ENCODE measurements at regions not wholly inside any gene's neighbourhood (a gene's known extent, or its start where the extent isn't known, plus 50 kb on each side); places are given as distances from the start of the nearest gene placed in this dataset.

- CTCF ChIA-PET, result no interaction called here
Measured at GRCh38 chr13:44807449-44808034, 181.7 kb downstream of the NUFIP1 start.

GRCh38 chr13:44806826-44807225 lies 182.4 kb downstream of the NUFIP1 start:
- Mint-ChIP-seq H3K9me3 (peaks cover 0 to 4% (median 0%) of the 10 kb centered on the region in 11 donors), H3K4me3 (no peak overlapping the region), H3K27me3 (peaks cover 0 to 7% (median 2%) of the 10 kb centered on the region in 5 donors), H3K27ac (no peak overlapping the region), H3K36me3 (no peaks in the 10 kb centered on the region), H3K4me1 (no peaks in the 10 kb centered on the region)
- no peaks in the 10 kb centered on the region for H3K36me3 ChIP-seq (ENCODE audit: control insufficient read depth in 2 of 3, insufficient read depth in 3 of 3, low read length in 3 of 3)
- ChIA-PET POLR2A (no interaction called here), CTCF (no interaction called here)
- H3K4me1 ChIP-seq (ENCODE audit: control insufficient read depth in 2 of 2, insufficient read depth in 2 of 2, low read length in 2 of 2), result no peaks in the 10 kb centered on the region
- ATAC-seq, result no peak
- H3K27me3 ChIP-seq (ENCODE audit: control insufficient read depth in 2 of 2, insufficient read depth in 2 of 2, low read length in 2 of 2), result no peaks in the 10 kb centered on the region
- H3K9me3 ChIP-seq (ENCODE audit: control insufficient read depth in 2 of 3, low read length in 3 of 3), result no peaks in the 10 kb centered on the region
- DNase-seq, result no peak
- no peak overlapping the region for H3K4me3 ChIP-seq (ENCODE audit: low read length)
- intact Hi-C loops (cut with micrococcal nuclease), result no loop called here
- H3K27ac ChIP-seq (ENCODE audit: low read depth, low read length), result no peak overlapping the region

More at GRCh38 chr13:44807449-44808034, 181.7 kb downstream of the NUFIP1 start:
- intact Hi-C loops (cut with micrococcal nuclease), result no loop called here
- Histone ChIP-seq H3K36me3 (ENCODE audit: control insufficient read depth in 2 of 3, insufficient read depth in 3 of 3, low read length in 3 of 3) (no peaks in the 10 kb centered on the region), H3K9me3 (ENCODE audit: control insufficient read depth in 2 of 3, low read length in 3 of 3) (no peaks in the 10 kb centered on the region), H3K4me1 (ENCODE audit: control insufficient read depth in 2 of 2, insufficient read depth in 2 of 2, low read length in 2 of 2) (no peaks in the 10 kb centered on the region), H3K27ac (ENCODE audit: low read depth, low read length) (no peak overlapping the region), H3K27me3 (ENCODE audit: control insufficient read depth in 2 of 2, insufficient read depth in 2 of 2, low read length in 2 of 2) (no peaks in the 10 kb centered on the region), H3K4me3 (ENCODE audit: low read length) (no peak overlapping the region)
- Mint-ChIP-seq H3K36me3 (no peaks in the 10 kb centered on the region), H3K27ac (no peak overlapping the region), H3K9me3 (peaks cover 0 to 4% (median 0%) of the 10 kb centered on the region in 11 donors), H3K4me3 (no peak overlapping the region), H3K27me3 (peaks cover 0 to 7% (median 4%) of the 10 kb centered on the region in 5 donors), H3K4me1 (peaks cover 0 to 2% (median 0%) of the 10 kb centered on the region in 7 donors)
- DNase-seq, result no peak
- no peak for ATAC-seq
- POLR2A ChIA-PET, result no interaction called here

- POLR2A ChIA-PET, result no interaction called here
- ATAC-seq (no peak), DNase-seq (no peak)
- Histone ChIP-seq H3K9me3 (ENCODE audit: control insufficient read depth in 2 of 3, low read length in 3 of 3) (no peaks in the 10 kb centered on the region), H3K4me3 (ENCODE audit: low read length) (no peak overlapping the region), H3K27ac (ENCODE audit: low read depth, low read length) (no peak overlapping the region), H3K36me3 (ENCODE audit: control insufficient read depth in 2 of 3, insufficient read depth in 3 of 3, low read length in 3 of 3) (no peaks in the 10 kb centered on the region), H3K27me3 (ENCODE audit: control insufficient read depth in 2 of 2, insufficient read depth in 2 of 2, low read length in 2 of 2) (no peaks in the 10 kb centered on the region), H3K4me1 (ENCODE audit: control insufficient read depth in 2 of 2, insufficient read depth in 2 of 2, low read length in 2 of 2) (no peaks in the 10 kb centered on the region)
- H3K27me3 Mint-ChIP-seq, result peaks cover 0 to 7% (median 0%) of the 10 kb centered on the region in 5 donors
- intact Hi-C loops (cut with micrococcal nuclease), result no loop called here
- H3K4me1 Mint-ChIP-seq, result no peaks in the 10 kb centered on the region
- no peak overlapping the region for H3K4me3 Mint-ChIP-seq
- H3K27ac Mint-ChIP-seq, result no peak overlapping the region
- no peaks in the 10 kb centered on the region for H3K36me3 Mint-ChIP-seq
- CTCF ChIA-PET, result no interaction called here
- peaks cover 0 to 4% (median 0%) of the 10 kb centered on the region in 11 donors for H3K9me3 Mint-ChIP-seq
Measured at GRCh38 chr13:44805585-44805984, 183.7 kb downstream of the NUFIP1 start.

- Histone ChIP-seq H3K4me3 (ENCODE audit: low read length) (no peak overlapping the region), H3K36me3 (ENCODE audit: control insufficient read depth in 2 of 3, insufficient read depth in 3 of 3, low read length in 3 of 3) (no peaks in the 10 kb centered on the region), H3K4me1 (ENCODE audit: control insufficient read depth in 2 of 2, insufficient read depth in 2 of 2, low read length in 2 of 2) (no peaks in the 10 kb centered on the region), H3K9me3 (ENCODE audit: control insufficient read depth in 2 of 3, low read length in 3 of 3) (no peaks in the 10 kb centered on the region), H3K27me3 (ENCODE audit: control insufficient read depth in 2 of 2, insufficient read depth in 2 of 2, low read length in 2 of 2) (no peaks in the 10 kb centered on the region), H3K27ac (ENCODE audit: low read depth, low read length) (no peak overlapping the region)
- Mint-ChIP-seq H3K36me3 (no peaks in the 10 kb centered on the region), H3K27me3 (peaks cover 0 to 7% (median 0%) of the 10 kb centered on the region in 5 donors), H3K4me3 (no peak overlapping the region), H3K27ac (no peak overlapping the region), H3K4me1 (no peaks in the 10 kb centered on the region), H3K9me3 (peaks cover 0 to 4% (median 0%) of the 10 kb centered on the region in 11 donors)
- ChIA-PET POLR2A (no interaction called here), CTCF (interaction anchor here (0.7 kb wide), 1 partner anchor 13 kb away, joined by 3 read pairs; no protein-coding TSS in a partner anchor)
- ATAC-seq (no peak), DNase-seq (no peak)
- intact Hi-C loops (cut with micrococcal nuclease), result no loop called here
Measured at GRCh38 chr13:44803390-44803789, 185.9 kb downstream of the NUFIP1 start.

- intact Hi-C loops (cut with micrococcal nuclease), result no loop called here
- H3K27ac Mint-ChIP-seq, result no peak overlapping the region
- H3K27me3 Mint-ChIP-seq, result peaks cover 0 to 7% (median 0%) of the 10 kb centered on the region in 5 donors
- no peak for DNase-seq
- no peaks in the 10 kb centered on the region for H3K36me3 Mint-ChIP-seq
- H3K4me1 ChIP-seq (ENCODE audit: control insufficient read depth in 2 of 2, insufficient read depth in 2 of 2, low read length in 2 of 2), result no peaks in the 10 kb centered on the region
- no peak overlapping the region for H3K4me3 ChIP-seq (ENCODE audit: low read length)
- no peak for ATAC-seq
- H3K4me1 Mint-ChIP-seq, result no peaks in the 10 kb centered on the region
- peaks cover 0 to 4% (median 0%) of the 10 kb centered on the region in 11 donors for H3K9me3 Mint-ChIP-seq
- H3K27me3 ChIP-seq (ENCODE audit: control insufficient read depth in 2 of 2, insufficient read depth in 2 of 2, low read length in 2 of 2), result no peaks in the 10 kb centered on the region
- no peaks in the 10 kb centered on the region for H3K36me3 ChIP-seq (ENCODE audit: control insufficient read depth in 2 of 3, insufficient read depth in 3 of 3, low read length in 3 of 3)
- no peak overlapping the region for H3K4me3 Mint-ChIP-seq
- H3K27ac ChIP-seq (ENCODE audit: low read depth, low read length), result no peak overlapping the region
- ChIA-PET POLR2A (no interaction called here), CTCF (no interaction called here)
- no peaks in the 10 kb centered on the region for H3K9me3 ChIP-seq (ENCODE audit: control insufficient read depth in 2 of 3, low read length in 3 of 3)
Measured at GRCh38 chr13:44802491-44802890, 186.8 kb downstream of the NUFIP1 start.

DNA sequence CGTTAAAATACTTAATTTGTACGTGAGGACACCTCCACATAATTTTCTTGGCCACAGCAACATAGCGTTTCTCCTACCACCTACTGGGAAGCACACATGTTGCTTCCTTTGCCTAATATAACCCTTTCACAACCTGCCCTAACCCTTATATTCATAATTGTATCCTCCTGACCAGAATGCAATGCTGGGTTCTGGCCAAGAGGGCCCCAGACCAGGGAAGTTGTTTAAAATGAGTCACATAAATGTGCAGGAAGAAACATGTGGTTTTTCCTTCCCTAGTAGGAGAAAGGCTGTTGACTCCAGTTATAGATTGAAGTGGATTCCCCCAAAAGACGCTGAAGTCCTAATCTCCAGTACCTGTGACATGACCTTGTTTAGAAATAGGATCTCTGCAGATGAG lies 187.3 kb downstream of the NUFIP1 start:
- H3K27me3 ChIP-seq (ENCODE audit: control insufficient read depth in 2 of 2, insufficient read depth in 2 of 2, low read length in 2 of 2), result no peaks in the 10 kb centered on the region
- no peaks in the 10 kb centered on the region for H3K4me1 Mint-ChIP-seq
- no peak overlapping the region for H3K4me3 Mint-ChIP-seq
- intact Hi-C loops (cut with micrococcal nuclease), result no loop called here
- no peak overlapping the region for H3K27ac ChIP-seq (ENCODE audit: low read depth, low read length)
- POLR2A ChIA-PET, result no interaction called here
- no peak overlapping the region for H3K27ac Mint-ChIP-seq
- CTCF ChIA-PET, result no interaction called here
- no peaks in the 10 kb centered on the region for H3K36me3 Mint-ChIP-seq
- peaks cover 0 to 7% (median 0%) of the 10 kb centered on the region in 5 donors for H3K27me3 Mint-ChIP-seq
- peaks cover 0 to 4% (median 0%) of the 10 kb centered on the region in 11 donors for H3K9me3 Mint-ChIP-seq
- DNase-seq (no peak), ATAC-seq (no peak)
- H3K9me3 ChIP-seq (ENCODE audit: control insufficient read depth in 2 of 3, low read length in 3 of 3), result no peaks in the 10 kb centered on the region
- no peak overlapping the region for H3K4me3 ChIP-seq (ENCODE audit: low read length)
- no peaks in the 10 kb centered on the region for H3K36me3 ChIP-seq (ENCODE audit: control insufficient read depth in 2 of 3, insufficient read depth in 3 of 3, low read length in 3 of 3)
- H3K4me1 ChIP-seq (ENCODE audit: control insufficient read depth in 2 of 2, insufficient read depth in 2 of 2, low read length in 2 of 2), result no peaks in the 10 kb centered on the region

DNA sequence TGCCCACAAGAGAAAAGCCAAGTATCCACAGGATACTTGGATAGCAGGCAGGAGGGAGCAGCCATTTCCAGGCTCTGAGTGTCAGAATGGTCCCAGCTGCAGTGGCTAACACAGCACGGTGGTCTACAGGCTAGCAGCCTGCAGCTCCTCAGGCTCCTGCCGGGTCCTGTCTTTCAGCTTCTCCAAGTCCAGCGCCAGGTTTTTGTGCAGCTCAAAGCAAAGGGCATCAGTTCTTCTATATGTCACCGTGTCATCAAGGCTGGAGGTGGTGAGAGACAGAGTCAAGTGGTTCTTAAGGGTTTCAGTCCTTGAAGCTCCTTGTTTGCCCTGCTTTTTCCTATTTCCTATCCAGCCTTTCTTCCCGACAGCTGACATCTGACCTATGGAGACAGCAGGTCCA lies 188.6 kb downstream of the NUFIP1 start:
- DNase-seq (no peak), ATAC-seq (no peak)
- Histone ChIP-seq H3K4me1 (ENCODE audit: control insufficient read depth in 2 of 2, insufficient read depth in 2 of 2, low read length in 2 of 2) (no peaks in the 10 kb centered on the region), H3K27me3 (ENCODE audit: control insufficient read depth in 2 of 2, insufficient read depth in 2 of 2, low read length in 2 of 2) (no peaks in the 10 kb centered on the region), H3K9me3 (ENCODE audit: control insufficient read depth in 2 of 3, low read length in 3 of 3) (no peaks in the 10 kb centered on the region), H3K27ac (ENCODE audit: low read depth, low read length) (no peak overlapping the region), H3K36me3 (ENCODE audit: control insufficient read depth in 2 of 3, insufficient read depth in 3 of 3, low read length in 3 of 3) (no peaks in the 10 kb centered on the region), H3K4me3 (ENCODE audit: low read length) (no peak overlapping the region)
- Mint-ChIP-seq H3K4me3 (no peak overlapping the region), H3K4me1 (no peaks in the 10 kb centered on the region), H3K27me3 (peaks cover 0 to 7% (median 0%) of the 10 kb centered on the region in 5 donors), H3K36me3 (no peaks in the 10 kb centered on the region), H3K9me3 (peaks cover 0 to 4% (median 0%) of the 10 kb centered on the region in 11 donors), H3K27ac (no peak overlapping the region)
- ChIA-PET POLR2A (no interaction called here), CTCF (no interaction called here)
- intact Hi-C loops (cut with micrococcal nuclease), result no loop called here
